ENCODE measurements at regions not wholly inside any gene's neighbourhood (a gene's known extent, or its start where the extent isn't known, plus 50 kb on each side); places are given as distances from the start of the nearest gene placed in this dataset.
A peak's percentile ranks its signal among the peaks of the same experiment; 100 is the strongest.

- Histone ChIP-seq H3K4me3 (no peak overlapping the region), H3K9me3 (no peaks in the 10 kb centered on the region), H3K27me3 (no peaks in the 10 kb centered on the region), H3K4me1 (no peaks in the 10 kb centered on the region), H3K27ac (no peak overlapping the region), H3K36me3 (no peaks in the 10 kb centered on the region)
- TF ChIP-seq CTCF (IDR thresholded peaks at IDR 0.05), result no peak
- TF ChIP-seq POLR2A (IDR thresholded peaks at IDR 0.05), result no peak
- TF ChIP-seq POLR2AphosphoS5 (IDR thresholded peaks at IDR 0.05), result no peak
- intact Hi-C loops (cut with DNase I; ENCODE audit: low total_unique reads), result no loop called here
- DNase-seq (ENCODE audit: low spot score in 2 of 2), result no peak
These were observed 264.0 kb upstream of the NEBL start for GRCh38 chr10:21161090-21161625.

GRCh38 chr10:21160116-21160515 lies 263.0 kb upstream of the NEBL start:
- Histone ChIP-seq H3K4me3 (no peak overlapping the region), H3K27me3 (no peaks in the 10 kb centered on the region), H3K27ac (peak overlapping the region; percentile 60 to 76), H3K4me1 (no peaks in the 10 kb centered on the region), H3K9me3 (no peaks in the 10 kb centered on the region), H3K36me3 (no peaks in the 10 kb centered on the region)
- TF ChIP-seq POLR2A (IDR thresholded peaks at IDR 0.05) (no peak), CTCF (IDR thresholded peaks at IDR 0.05) (no peak), POLR2AphosphoS5 (IDR thresholded peaks at IDR 0.05) (no peak)
- DNase-seq (ENCODE audit: low spot score in 2 of 2), result peak in 1 of 2 donors; percentile 50
- intact Hi-C loops (cut with DNase I; ENCODE audit: low total_unique reads), result no loop called here

- H3K4me1 ChIP-seq, result no peaks in the 10 kb centered on the region
- no peak overlapping the region for H3K4me3 ChIP-seq
- intact Hi-C loops (cut with DNase I; ENCODE audit: low total_unique reads), result no loop called here
- TF ChIP-seq POLR2A (IDR thresholded peaks at IDR 0.05) (no peak), CTCF (IDR thresholded peaks at IDR 0.05) (peak in 1 of 3 donors; percentile 32)
- DNase-seq (ENCODE audit: low spot score in 2 of 2), result no peak
- no peaks in the 10 kb centered on the region for H3K36me3 ChIP-seq
- no peaks in the 10 kb centered on the region for H3K27me3 ChIP-seq
- H3K27ac ChIP-seq, result peak overlapping the region; percentile 60 to 76
- H3K9me3 ChIP-seq, result no peaks in the 10 kb centered on the region
These were observed 262.6 kb upstream of the NEBL start for GRCh38 chr10:21159669-21160068.

- peak overlapping the region in 1 of 2 donors; percentile 76 for H3K27ac ChIP-seq
- H3K27me3 ChIP-seq, result no peaks in the 10 kb centered on the region
- no peaks in the 10 kb centered on the region for H3K36me3 ChIP-seq
- no peak for DNase-seq (ENCODE audit: low spot score in 2 of 2)
- H3K9me3 ChIP-seq, result no peaks in the 10 kb centered on the region
- no peak overlapping the region for H3K4me3 ChIP-seq
- intact Hi-C loops (cut with DNase I; ENCODE audit: low total_unique reads), result no loop called here
- H3K4me1 ChIP-seq, result no peaks in the 10 kb centered on the region
- no peak for TF ChIP-seq POLR2A (IDR thresholded peaks at IDR 0.05)
- TF ChIP-seq POLR2AphosphoS5 (IDR thresholded peaks at IDR 0.05), result no peak
- no peak for TF ChIP-seq CTCF (IDR thresholded peaks at IDR 0.05)
These were observed 261.2 kb upstream of the NEBL start for GRCh38 chr10:21158301-21158700.

- no peak overlapping the region for H3K4me3 ChIP-seq
These were observed 260.6 kb upstream of the NEBL start for GRCh38 chr10:21157664-21158063.

More at GRCh38 chr10:21157664-21158063, 260.6 kb upstream of the NEBL start:
- no peaks in the 10 kb centered on the region for H3K4me1 ChIP-seq
- H3K27ac ChIP-seq, result no peak overlapping the region
- H3K9me3 ChIP-seq, result no peaks in the 10 kb centered on the region
- no peaks in the 10 kb centered on the region for H3K36me3 ChIP-seq
- H3K27me3 ChIP-seq, result no peaks in the 10 kb centered on the region
- TF ChIP-seq CTCF (IDR thresholded peaks at IDR 0.05), result no peak
- no peak for DNase-seq (ENCODE audit: low spot score in 2 of 2)
- intact Hi-C loops (cut with DNase I; ENCODE audit: low total_unique reads), result no loop called here

Measured in breast epithelium (tissue), 4 donors.